Effector CD4-positive, alpha-beta T cell (primary cell): ENCODE measurements at regions not wholly inside any gene's neighbourhood (a gene's known extent, or its start where the extent isn't known, plus 50 kb on each side); places are given as distances from the start of the nearest gene placed in this dataset.

Source experiments
- DNase-seq: peaks from one replicate; pipeline ENCODE4 v3.0.0-alpha.2; 2020

DNA sequence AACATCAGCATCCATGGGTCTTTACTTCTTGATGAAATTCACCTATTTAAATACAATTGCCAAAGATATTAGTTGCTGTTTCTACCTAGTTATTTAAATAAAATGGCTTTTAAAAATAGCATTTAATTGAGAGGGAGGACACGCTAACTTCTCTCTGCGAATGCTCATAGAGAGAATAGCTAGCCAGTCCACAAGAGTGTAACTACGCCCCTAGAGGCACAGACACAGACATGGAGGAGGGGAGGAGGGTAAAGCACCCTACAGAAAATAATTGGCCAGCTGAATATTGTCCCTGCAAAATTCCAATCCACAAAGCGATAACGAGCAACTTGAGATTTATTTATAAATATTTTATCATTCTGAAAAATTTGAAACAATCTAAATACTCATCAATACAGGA is 97.0 kb upstream of the PAPOLG start:
- no peak for DNase-seq

- DNase-seq = no peak
Measured at GRCh38 chr2:60661073-60661738, 94.9 kb upstream of the PAPOLG start.

- DNase-seq = no peak
Measured at GRCh38 chr2:60662781-60663180, 93.3 kb upstream of the PAPOLG start.

DNA sequence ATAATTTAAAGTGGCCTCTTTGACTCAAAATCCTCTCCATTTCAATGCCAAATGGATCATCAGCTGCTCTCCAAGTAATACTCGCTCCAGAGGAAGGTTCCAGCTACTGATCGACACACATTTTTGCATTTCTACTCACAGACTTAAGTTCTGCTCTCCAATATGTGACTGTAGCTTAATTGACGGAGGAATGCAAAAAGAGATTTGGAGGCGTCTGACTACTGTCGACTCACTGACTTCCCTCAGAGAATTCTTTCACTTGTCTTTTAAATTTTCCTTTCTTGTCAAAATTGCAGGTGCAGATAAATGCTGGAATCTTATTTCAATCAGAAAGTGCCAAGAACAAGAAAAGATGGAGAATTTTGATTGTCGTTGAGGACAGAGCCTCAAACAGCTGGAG is 84.1 kb upstream of the PAPOLG start:
- DNase-seq = no peak

DNA sequence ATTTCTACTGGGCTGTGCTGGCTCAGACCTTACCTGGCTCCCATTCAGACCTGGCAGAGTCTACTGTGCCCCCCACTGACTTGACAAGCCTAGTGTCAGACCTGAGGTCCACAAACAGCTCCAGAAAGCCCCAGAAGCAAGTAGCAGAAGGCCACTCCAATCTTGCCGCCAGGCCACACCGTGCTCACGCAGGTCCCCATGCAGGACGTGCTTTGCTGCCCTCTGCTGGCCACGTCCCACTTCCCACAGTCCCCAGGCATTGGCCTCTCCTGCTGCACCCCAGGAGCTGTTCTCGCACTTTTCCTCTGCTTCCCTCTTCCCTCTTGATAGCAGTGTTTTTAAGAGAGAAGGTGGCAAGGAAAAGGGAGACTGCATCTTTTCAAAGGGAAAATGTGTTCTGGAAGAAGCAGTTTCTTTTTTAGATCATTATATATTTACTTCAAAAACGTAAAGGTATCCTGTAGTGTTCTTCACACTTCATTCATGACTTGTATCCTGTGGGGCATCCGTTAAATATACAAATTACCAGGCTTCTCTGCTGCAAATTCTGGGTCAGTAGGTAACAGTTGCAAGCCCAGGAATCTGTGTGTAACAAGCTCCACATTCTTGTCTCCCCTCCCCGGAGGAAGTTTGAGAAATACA is 81.4 kb upstream of the PAPOLG start:
- peak; percentile 71 for DNase-seq

DNA sequence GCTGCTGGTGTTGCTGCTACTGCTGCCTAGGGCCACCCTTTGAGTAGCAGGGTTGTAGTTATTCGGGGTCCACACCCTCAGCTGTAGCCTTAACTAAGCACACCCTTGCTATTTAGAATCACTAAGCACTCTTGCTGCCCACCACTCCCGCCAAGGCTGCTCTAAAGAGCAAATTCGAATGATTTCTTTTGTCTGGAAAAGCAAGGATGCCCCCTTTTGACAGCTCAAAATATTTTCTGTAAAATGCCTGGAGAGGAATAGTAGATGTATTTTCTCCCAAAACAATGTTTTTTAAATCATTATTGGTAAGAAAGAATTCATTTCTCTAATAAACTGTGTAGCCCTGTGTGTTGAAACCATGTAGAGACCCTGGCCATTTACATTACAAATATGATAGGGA is 80.8 kb upstream of the PAPOLG start:
- no peak for DNase-seq

- DNase-seq = no peak
Measured at GRCh38 chr2:60676706-60677330, 79.2 kb upstream of the PAPOLG start.

DNA sequence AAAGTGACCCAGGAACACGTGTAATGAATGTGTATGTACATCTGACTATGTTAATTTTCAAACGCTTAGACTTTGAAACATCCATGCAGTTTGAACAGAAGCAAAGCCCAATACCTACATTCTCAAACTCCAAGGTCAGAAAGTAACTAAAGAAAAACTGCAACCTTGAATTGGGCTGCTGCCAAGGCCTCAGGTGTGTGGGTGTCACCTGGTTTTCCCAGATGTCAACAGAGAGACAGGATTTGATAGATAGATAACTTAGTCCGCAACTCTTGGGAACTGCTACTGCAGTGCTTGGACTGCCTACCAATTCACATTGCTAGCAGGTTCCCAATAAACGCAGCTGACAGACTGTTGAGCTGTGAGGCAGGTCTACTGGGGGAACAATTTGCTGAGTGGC is 78.7 kb upstream of the PAPOLG start:
- no peak for DNase-seq

GRCh38 chr2:60678551-60678950 is 77.5 kb upstream of the PAPOLG start:
- no peak for DNase-seq

DNA sequence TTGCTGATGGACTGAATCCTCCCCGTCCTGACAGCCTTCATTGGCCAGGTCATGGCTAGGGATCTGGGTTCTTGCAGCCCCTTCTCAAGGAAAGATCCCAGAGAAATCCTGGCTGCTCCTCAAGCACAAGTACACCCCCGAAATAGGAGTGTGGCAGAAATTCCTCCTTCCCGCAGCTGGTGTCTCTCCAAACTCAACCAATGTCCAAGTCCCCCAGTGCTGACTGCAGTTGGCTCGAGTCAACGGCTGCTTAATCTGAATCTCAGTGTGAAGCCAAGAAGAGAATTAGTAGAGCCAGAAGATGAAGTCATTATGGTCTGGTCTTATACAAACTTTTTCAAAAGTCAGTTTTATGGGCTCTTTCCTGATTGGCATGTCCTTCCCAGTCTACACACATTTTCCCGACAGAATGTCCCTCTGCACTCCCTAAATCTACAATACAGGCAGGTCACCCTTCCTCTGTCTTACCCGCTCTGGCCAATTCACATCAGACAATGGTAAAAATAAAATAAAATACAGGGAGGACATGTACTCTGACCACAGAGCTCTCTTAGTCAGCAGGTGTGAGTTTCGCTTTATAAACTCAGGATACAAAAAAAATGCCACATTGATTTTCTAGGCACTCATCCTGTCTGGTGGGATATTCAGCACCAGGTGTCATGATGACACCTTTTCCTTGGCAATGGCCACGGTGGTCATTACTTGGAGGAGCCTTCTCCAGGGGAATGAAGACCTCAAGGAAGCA is 76.9 kb upstream of the PAPOLG start:
- no peak for DNase-seq

- DNase-seq = no peak
Measured at GRCh38 chr2:60693551-60693950, 62.5 kb upstream of the PAPOLG start.

GRCh38 chr2:60695793-60696192 is 60.3 kb upstream of the PAPOLG start:
- no peak for DNase-seq

- DNase-seq = no peak
Measured at GRCh38 chr2:60699617-60700016, 56.5 kb upstream of the PAPOLG start.

DNA sequence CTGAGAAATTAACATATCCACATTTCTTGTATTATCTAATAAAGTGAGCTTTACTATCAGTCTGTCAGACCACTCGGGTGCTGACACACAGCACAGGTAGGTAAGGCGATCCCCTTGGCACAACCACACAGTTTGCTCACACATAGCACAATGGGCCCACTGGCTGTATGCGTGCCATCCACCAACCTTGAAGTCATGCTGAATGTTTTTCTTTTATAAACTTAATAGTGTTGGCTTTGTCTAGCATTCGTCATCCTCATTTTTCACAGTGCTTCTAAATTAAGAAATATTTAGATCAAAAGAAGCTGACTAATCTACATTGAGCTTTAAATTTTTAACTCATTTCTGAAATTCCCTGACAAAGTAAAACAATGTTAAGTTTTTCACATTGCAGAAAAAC is 50.0 kb upstream of the PAPOLG start:
- DNase-seq = no peak
